Right atrium auricular region (tissue), 2 donors: ENCODE measurements at regions not wholly inside any gene's neighbourhood (a gene's known extent, or its start where the extent isn't known, plus 50 kb on each side); places are given as distances from the start of the nearest gene placed in this dataset.

Experiments
- DNase-seq: peaks from one replicate; pipeline ENCODE4 v3.0.0-alpha.2; 2019; ENCODE audit warnings: low spot score
- H3K27ac ChIP-seq, 2 donors: fragments of 200-600 bp; sonication (generic); 1 replicate in 1 of 2; 2 replicates in 1 of 2; pipeline ENCODE4 v1.5.1; 2016 to 2019
- H3K27me3 ChIP-seq, 2 donors: fragments of 200-600 bp; sonication (generic); one replicate each; pipeline versions ENCODE4 v1.5.1 to v1.6.0; 2017 to 2019
- H3K36me3 ChIP-seq: fragments of 200-600 bp; sonication (generic); one replicate; pipeline ENCODE4 v1.5.1; 2016
- H3K4me1 ChIP-seq, 2 donors: fragments of 200-600 bp; sonication (generic); one replicate each; pipeline versions ENCODE4 v1.5.1 to v1.6.0; 2017 to 2019
- H3K4me3 ChIP-seq, 2 donors: fragments of 200-600 bp; sonication (generic); 1 replicate in 1 of 2; 2 replicates in 1 of 2; pipeline ENCODE4 v1.5.1; 2017 to 2019; ENCODE audit warnings: mild to moderate bottlenecking in 1 of 2, moderate library complexity in 1 of 2
- H3K9me3 ChIP-seq, 2 donors: fragments of 200-600 bp; sonication (generic); one replicate each; pipeline ENCODE4 v1.5.1; 2019
- TF ChIP-seq, protein P1 (sequence below), 2 donors: fragments of 200-600 bp; sonication (generic); IDR thresholded peaks; one replicate each; pipeline ENCODE4 v1.5.1; 2019; ENCODE audit warnings: antibody characterized with exemption in 2 of 2

- no peaks in the 10 kb centered on the region for H3K36me3 ChIP-seq
- no peaks in the 10 kb centered on the region for H3K4me1 ChIP-seq
- no peak for DNase-seq
- no peaks in the 10 kb centered on the region for H3K27me3 ChIP-seq
- no peak overlapping the region for H3K4me3 ChIP-seq
- no peak overlapping the region for H3K27ac ChIP-seq
- TF ChIP-seq, protein P1, sequence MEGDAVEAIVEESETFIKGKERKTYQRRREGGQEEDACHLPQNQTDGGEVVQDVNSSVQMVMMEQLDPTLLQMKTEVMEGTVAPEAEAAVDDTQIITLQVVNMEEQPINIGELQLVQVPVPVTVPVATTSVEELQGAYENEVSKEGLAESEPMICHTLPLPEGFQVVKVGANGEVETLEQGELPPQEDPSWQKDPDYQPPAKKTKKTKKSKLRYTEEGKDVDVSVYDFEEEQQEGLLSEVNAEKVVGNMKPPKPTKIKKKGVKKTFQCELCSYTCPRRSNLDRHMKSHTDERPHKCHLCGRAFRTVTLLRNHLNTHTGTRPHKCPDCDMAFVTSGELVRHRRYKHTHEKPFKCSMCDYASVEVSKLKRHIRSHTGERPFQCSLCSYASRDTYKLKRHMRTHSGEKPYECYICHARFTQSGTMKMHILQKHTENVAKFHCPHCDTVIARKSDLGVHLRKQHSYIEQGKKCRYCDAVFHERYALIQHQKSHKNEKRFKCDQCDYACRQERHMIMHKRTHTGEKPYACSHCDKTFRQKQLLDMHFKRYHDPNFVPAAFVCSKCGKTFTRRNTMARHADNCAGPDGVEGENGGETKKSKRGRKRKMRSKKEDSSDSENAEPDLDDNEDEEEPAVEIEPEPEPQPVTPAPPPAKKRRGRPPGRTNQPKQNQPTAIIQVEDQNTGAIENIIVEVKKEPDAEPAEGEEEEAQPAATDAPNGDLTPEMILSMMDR (IDR thresholded peaks at IDR 0.05): no peak
- H3K9me3 ChIP-seq: no peaks in the 10 kb centered on the region
These were observed 179.4 kb upstream of the NR3C1 start for GRCh38 chr5:143582869-143583268.

GRCh38 chr5:143582176-143582575 is 178.7 kb upstream of the NR3C1 start:
- H3K27ac ChIP-seq: no peak overlapping the region
- no peak overlapping the region for H3K4me3 ChIP-seq
- TF ChIP-seq, protein P1 (IDR thresholded peaks at IDR 0.05): no peak
- H3K9me3 ChIP-seq: no peaks in the 10 kb centered on the region
- H3K4me1 ChIP-seq: no peaks in the 10 kb centered on the region
- no peaks in the 10 kb centered on the region for H3K27me3 ChIP-seq
- DNase-seq: no peak
- H3K36me3 ChIP-seq: no peaks in the 10 kb centered on the region

GRCh38 chr5:143581649-143582048 is 178.2 kb upstream of the NR3C1 start:
- Histone ChIP-seq H3K36me3 (no peaks in the 10 kb centered on the region), H3K4me3 (no peak overlapping the region), H3K4me1 (no peaks in the 10 kb centered on the region), H3K9me3 (no peaks in the 10 kb centered on the region), H3K27ac (no peak overlapping the region), H3K27me3 (no peaks in the 10 kb centered on the region)
- no peak for DNase-seq
- TF ChIP-seq, protein P1 (IDR thresholded peaks at IDR 0.05): no peak

GRCh38 chr5:143581147-143581546 is 177.7 kb upstream of the NR3C1 start:
- Histone ChIP-seq H3K4me1 (no peaks in the 10 kb centered on the region), H3K9me3 (no peaks in the 10 kb centered on the region), H3K27me3 (no peaks in the 10 kb centered on the region), H3K27ac (no peak overlapping the region), H3K36me3 (no peaks in the 10 kb centered on the region), H3K4me3 (no peak overlapping the region)
- TF ChIP-seq, protein P1 (IDR thresholded peaks at IDR 0.05): no peak
- no peak for DNase-seq

DNA sequence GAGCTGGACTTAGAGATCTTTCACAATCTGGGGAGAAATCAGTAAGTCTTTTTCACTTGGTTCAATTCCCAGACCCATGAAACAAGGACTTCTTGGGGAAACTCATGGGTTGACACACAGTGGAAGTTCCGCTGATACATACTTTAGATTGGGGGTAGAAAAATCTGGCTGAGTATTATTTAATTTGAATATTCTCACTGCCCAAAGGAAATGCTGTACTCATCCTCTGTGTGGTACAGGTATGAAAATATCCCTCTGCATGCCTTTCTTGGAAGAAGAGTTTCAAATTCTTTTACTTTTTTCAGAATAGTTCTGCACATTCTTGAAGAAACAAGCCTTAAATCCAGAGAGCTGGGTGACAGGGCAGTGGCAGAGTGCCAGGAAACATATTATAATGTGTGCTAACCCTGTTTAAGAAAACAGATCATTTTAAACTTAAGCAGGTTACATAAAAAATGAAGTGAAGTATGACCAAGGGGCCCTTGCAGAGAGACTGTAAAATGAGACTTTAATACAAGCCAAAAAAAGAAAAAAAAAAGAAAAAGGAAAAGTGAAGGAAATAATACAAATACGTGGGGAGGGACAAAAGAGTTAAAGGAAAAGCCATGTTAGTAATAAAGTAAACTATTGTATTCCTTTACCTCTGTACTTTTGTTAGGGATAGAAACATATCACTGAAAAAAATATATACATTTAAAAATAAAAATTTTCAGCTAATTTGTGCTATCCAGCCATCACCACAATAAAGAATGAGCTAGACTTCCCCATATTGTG is 173.4 kb upstream of the NR3C1 start:
- TF ChIP-seq, protein P1 (IDR thresholded peaks at IDR 0.05): no peak
- no peaks in the 10 kb centered on the region for H3K36me3 ChIP-seq
- peaks cover 0 to 14% of the 10 kb centered on the region in 2 donors for H3K4me1 ChIP-seq
- H3K9me3 ChIP-seq: no peaks in the 10 kb centered on the region
- H3K27me3 ChIP-seq: no peaks in the 10 kb centered on the region
- DNase-seq: no peak
- no peak overlapping the region for H3K4me3 ChIP-seq
- no peak overlapping the region for H3K27ac ChIP-seq

DNA sequence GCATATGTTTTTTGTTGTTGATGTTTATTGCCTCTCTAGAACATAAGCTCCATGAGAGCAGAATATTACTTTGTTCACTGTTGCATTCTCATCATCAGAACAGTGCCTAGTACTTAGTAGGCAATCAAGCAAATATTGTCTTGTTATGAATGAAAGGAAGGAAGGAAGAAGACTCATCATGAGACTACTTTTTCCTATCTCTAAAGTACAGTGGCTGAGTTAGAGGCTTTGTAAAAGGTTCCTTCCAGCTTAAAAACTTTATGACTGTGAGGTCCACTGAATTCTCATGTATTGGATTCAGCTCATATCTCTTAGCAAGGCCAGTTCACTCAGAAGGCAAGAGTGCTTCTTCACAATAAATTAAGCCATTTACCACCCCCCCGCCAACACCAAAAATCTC is 171.8 kb upstream of the NR3C1 start:
- no peak for DNase-seq
- no peaks in the 10 kb centered on the region for H3K27me3 ChIP-seq
- no peak overlapping the region for H3K27ac ChIP-seq
- H3K4me1 ChIP-seq: peaks cover 0 to 14% of the 10 kb centered on the region in 2 donors
- TF ChIP-seq, protein P1 (IDR thresholded peaks at IDR 0.05): no peak
- H3K36me3 ChIP-seq: no peaks in the 10 kb centered on the region
- H3K4me3 ChIP-seq: no peak overlapping the region
- no peaks in the 10 kb centered on the region for H3K9me3 ChIP-seq
